ENCODE measurements at regions not wholly inside any gene's neighbourhood (a gene's known extent, or its start where the extent isn't known, plus 50 kb on each side); places are given as distances from the start of the nearest gene placed in this dataset.
A peak's percentile ranks its signal among the peaks of the same experiment; 100 is the strongest.

DNA sequence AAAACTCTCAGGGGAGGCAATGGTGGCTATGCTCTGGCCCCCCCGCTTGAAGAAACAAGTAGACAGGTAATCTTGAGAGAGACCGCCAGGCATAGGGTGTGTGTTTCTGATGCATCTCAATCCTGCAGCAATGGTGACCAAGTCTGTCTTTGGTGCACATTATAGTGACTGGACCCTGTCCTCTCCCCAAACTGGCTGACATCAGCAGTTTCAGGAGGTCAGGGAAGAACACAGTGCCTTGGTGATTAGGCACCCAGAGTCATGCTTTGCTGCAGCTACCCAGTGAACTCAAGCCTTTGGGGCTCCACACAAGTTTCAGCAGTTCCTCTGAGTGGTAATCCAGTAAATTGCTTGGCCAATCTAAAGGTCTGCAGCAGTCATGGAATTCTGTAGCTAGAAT is 318.3 kb downstream of the SPIN4 start:
- no peak overlapping the region for H3K23ac ChIP-seq (ENCODE audit: low read depth, low read length)
- in situ Hi-C loops (cut with MboI; ENCODE audit: low sequenced_read_pairs), result no loop called here
- H2BK5ac ChIP-seq (ENCODE audit: low read depth, low read length, poor library complexity, severe bottlenecking), result no peak overlapping the region
- H2BK120ac ChIP-seq (ENCODE audit: low read depth, low read length), result no peak overlapping the region
- H3K27ac ChIP-seq (ENCODE audit: insufficient read depth, low read length), result no peak overlapping the region
- H3K36me3 ChIP-seq (ENCODE audit: control insufficient read depth, insufficient read depth, low read length), result no peaks in the 10 kb centered on the region
- ATAC-seq (ENCODE audit: low read depth) (no peak), DNase-seq (no peak)
- TF ChIP-seq, protein P1, sequence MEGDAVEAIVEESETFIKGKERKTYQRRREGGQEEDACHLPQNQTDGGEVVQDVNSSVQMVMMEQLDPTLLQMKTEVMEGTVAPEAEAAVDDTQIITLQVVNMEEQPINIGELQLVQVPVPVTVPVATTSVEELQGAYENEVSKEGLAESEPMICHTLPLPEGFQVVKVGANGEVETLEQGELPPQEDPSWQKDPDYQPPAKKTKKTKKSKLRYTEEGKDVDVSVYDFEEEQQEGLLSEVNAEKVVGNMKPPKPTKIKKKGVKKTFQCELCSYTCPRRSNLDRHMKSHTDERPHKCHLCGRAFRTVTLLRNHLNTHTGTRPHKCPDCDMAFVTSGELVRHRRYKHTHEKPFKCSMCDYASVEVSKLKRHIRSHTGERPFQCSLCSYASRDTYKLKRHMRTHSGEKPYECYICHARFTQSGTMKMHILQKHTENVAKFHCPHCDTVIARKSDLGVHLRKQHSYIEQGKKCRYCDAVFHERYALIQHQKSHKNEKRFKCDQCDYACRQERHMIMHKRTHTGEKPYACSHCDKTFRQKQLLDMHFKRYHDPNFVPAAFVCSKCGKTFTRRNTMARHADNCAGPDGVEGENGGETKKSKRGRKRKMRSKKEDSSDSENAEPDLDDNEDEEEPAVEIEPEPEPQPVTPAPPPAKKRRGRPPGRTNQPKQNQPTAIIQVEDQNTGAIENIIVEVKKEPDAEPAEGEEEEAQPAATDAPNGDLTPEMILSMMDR (conservative IDR thresholded peaks at IDR 0.05; ENCODE audit: low read depth, low read length), result no peak
- TF ChIP-seq MAFK (IDR thresholded peaks at IDR 0.05; ENCODE audit: low read depth, low read length), result peak; percentile 74
- ChIA-PET POLR2A (ENCODE audit: unreplicated experiment) (no interaction called here), CTCF (no interaction called here)
- no peaks in the 10 kb centered on the region for H3K9me1 ChIP-seq (ENCODE audit: insufficient read depth, low read length)
- H2AK5ac ChIP-seq (ENCODE audit: low read depth, low read length), result no peak overlapping the region
- no peak overlapping the region for H4K8ac ChIP-seq (ENCODE audit: low read depth in 2 of 2, low read length in 2 of 2)
- no peaks in the 10 kb centered on the region for H3K4me1 ChIP-seq (ENCODE audit: control insufficient read depth, insufficient read depth, low read length)
- no peak overlapping the region for H3K9ac ChIP-seq (ENCODE audit: low read depth, low read length)
- H4K91ac ChIP-seq (ENCODE audit: insufficient read depth, low read depth, low read length), result no peak overlapping the region
- H3K27me3 ChIP-seq (ENCODE audit: control insufficient read depth, insufficient read depth, low read length), result no peaks in the 10 kb centered on the region
- H4K20me1 ChIP-seq (ENCODE audit: insufficient read depth, low read length), result no peaks in the 10 kb centered on the region
- peaks cover 5% of the 10 kb centered on the region for H3K9me3 ChIP-seq (ENCODE audit: control insufficient read depth, insufficient read depth, low read length)
- no peak overlapping the region for H2AFZ ChIP-seq (replicated peaks; ENCODE audit: low read length, poor library complexity)
- no peak overlapping the region for H3K14ac ChIP-seq (replicated peaks; ENCODE audit: low read depth, low read length)
- no peak overlapping the region for H4K5ac ChIP-seq (ENCODE audit: low read depth, low read length)
- intact Hi-C loops (cut with micrococcal nuclease), result no loop called here
- H3K4ac ChIP-seq (ENCODE audit: low read depth, low read length), result no peak overlapping the region
- BruUV-seq (replicated peaks), result no TSS peak
- no peak overlapping the region for H3K18ac ChIP-seq (ENCODE audit: low read depth, low read length)
- dilution Hi-C loops (cut with HindIII; ENCODE audit: low sequenced_read_pairs, unreplicated experiment), result no loop called here
- no CpG with 5 or more reads among the region's 2 CpGs for WGBS, 2 experiments (ENCODE audit: extremely low coverage in 2 of 2, insufficient read length in 1 of 2)
- H3K4me2 ChIP-seq (ENCODE audit: low read depth, low read length), result no peak overlapping the region
- no peaks in the 10 kb centered on the region for H3K79me1 ChIP-seq (ENCODE audit: low read depth in 1 of 2, low read length in 2 of 2)
- H2BK20ac ChIP-seq (ENCODE audit: low read depth, low read length), result no peak overlapping the region
- H2BK15ac ChIP-seq (ENCODE audit: low read depth, low read length), result no peak overlapping the region
- H3K56ac ChIP-seq (ENCODE audit: extremely low read depth, insufficient read depth, low read length), result no peak overlapping the region
- H3K4me3 ChIP-seq (ENCODE audit: insufficient read depth, low read depth, low read length), result no peak overlapping the region
- H2AK9ac ChIP-seq (replicated peaks; ENCODE audit: low read depth, low read length, poor library complexity), result no peak overlapping the region
